GM12878 (cell line): ENCODE measurements at regions not wholly inside any gene's neighbourhood (a gene's known extent, or its start where the extent isn't known, plus 50 kb on each side); places are given as distances from the start of the nearest gene placed in this dataset.

Experiments used
- ATAC-seq: fragments of 200-7000 bp; cut with Tn5 transposase; 3 replicates; pipeline ENCODE4 v1.9.1; 2020; ENCODE audit warnings: mild to moderate bottlenecking, moderate library complexity
- BruUV-seq: library from RNA; stranded (reverse); fragments of 400-500 nt; replicated peaks from 2 replicates; lab custom pipeline; 2021; lab: Mats Ljungman, UMichigan
- CTCF ChIA-PET: fragments of 300-600 bp; sonication (Branson Sonifier 250); formaldehyde crosslinking; extraction: SDS; loops from one replicate; lab custom pipeline; 2021; ENCODE audit warnings: inconsistent platforms; lab: Yijun Ruan, JAX
- POLR2A ChIA-PET: fragments of 350-600 bp; formaldehyde crosslinking; extraction: SDS; loops from one replicate; lab custom pipeline; 2021; ENCODE audit warnings: inconsistent platforms; lab: Charles Lee
- RAD21 ChIA-PET: fragments of 300-600 bp; sonication (Branson Sonifier 250); formaldehyde crosslinking; loops from one replicate; lab custom pipeline; 2023; ENCODE audit warnings: antibody characterized with exemption; ENCODE audit not compliant: unreplicated experiment; lab: Charles Lee
- SMC1A ChIA-PET: fragments of 300-600 bp; sonication (Branson Sonifier 250); formaldehyde crosslinking; loops from one replicate; lab custom pipeline; 2023; ENCODE audit not compliant: unreplicated experiment, uncharacterized antibody; lab: Charles Lee
- DNase-seq: peaks from one replicate; pipeline ENCODE4 v3.0.0-alpha.2; 2011; ENCODE audit warnings: low read depth, low spot score
- FAIRE-seq: peaks from 3 replicates; lab custom pipeline; 2011; peaks lifted over from hg19 to GRCh38; lab: Jason Lieb, UNC
- H2AFZ ChIP-seq: 2 replicates; pipeline ENCODE4 v1.6.0; 2011; ENCODE audit warnings: low read depth, low read length, control low read depth; ENCODE audit not compliant: control insufficient read depth
- H3K27ac ChIP-seq: 2 replicates; pipeline ENCODE4 v1.5.1; 2011; ENCODE audit warnings: control low read depth; ENCODE audit not compliant: control insufficient read depth, insufficient read depth
- H3K27me3 ChIP-seq, 2 experiments: replicated peaks in 1 of 2; 2 replicates each; pipeline versions ENCODE4 v1.6.0 to v1.6.1; 2011; ENCODE audit warnings: low read length in 1 of 2; ENCODE audit not compliant: control insufficient read depth in 2 of 2, insufficient read depth in 2 of 2
- H3K36me3 ChIP-seq, 2 experiments: 2 replicates each; pipeline ENCODE4 v1.5.1; 2011; ENCODE audit warnings: low read length in 1 of 2; ENCODE audit not compliant: control insufficient read depth in 2 of 2, insufficient read depth in 2 of 2
- H3K4me1 ChIP-seq: 2 replicates; pipeline ENCODE4 v1.6.1; 2011; ENCODE audit warnings: mild to moderate bottlenecking, low read length, moderate library complexity, mixed read lengths; ENCODE audit not compliant: control insufficient read depth, insufficient read depth
- H3K4me2 ChIP-seq: 2 replicates; pipeline ENCODE4 v1.6.0; 2011; ENCODE audit warnings: control low read depth; ENCODE audit not compliant: control insufficient read depth, insufficient read depth
- H3K4me3 ChIP-seq: fragments of 200-600 bp; sonication (generic); 2 replicates; pipeline ENCODE4 v1.5.1; 2016
- H3K79me2 ChIP-seq: 2 replicates; pipeline ENCODE4 v1.6.0; 2011; ENCODE audit warnings: low read length; ENCODE audit not compliant: control insufficient read depth, insufficient read depth
- H3K9ac ChIP-seq: 2 replicates; pipeline ENCODE4 v1.8.0; 2011; ENCODE audit warnings: low read length, control low read depth, mixed read lengths; ENCODE audit not compliant: control insufficient read depth, insufficient read depth
- H3K9me3 ChIP-seq: replicated peaks from 3 replicates; pipeline ENCODE4 v1.5.1; 2011; ENCODE audit warnings: mild to moderate bottlenecking, low read length; ENCODE audit not compliant: control insufficient read depth, insufficient read depth
- H4K20me1 ChIP-seq: 2 replicates; pipeline ENCODE4 v1.6.0; 2011; ENCODE audit not compliant: control insufficient read depth, insufficient read depth
- BHLHE40 ChIP-seq, 2 experiments: fragments of 450-650 bp in 1 of 2; IDR thresholded peaks; 2 replicates each; pipeline ENCODE4 v1.6.1; 2011 to 2017; ENCODE audit warnings: low read depth in 2 of 2, borderline replicate concordance in 1 of 2, improper control_type of control experiment in 1 of 2, low read length in 1 of 2, mild to moderate bottlenecking in 1 of 2
- MLLT1 ChIP-seq: fragments of 450-650 bp; IDR thresholded peaks from 2 replicates; pipeline ENCODE4 v1.6.1; 2016; ENCODE audit warnings: mild to moderate bottlenecking
- ZNF622 ChIP-seq: fragments of 450-650 bp; IDR thresholded peaks from 2 replicates; pipeline ENCODE4 v1.6.1; 2017; ENCODE audit warnings: mild to moderate bottlenecking, inconsistent platforms
- WGBS: methylation state at CpG from one replicate; pipeline ENCODE4 v1.1.6; 2016; ENCODE audit warnings: low lambda C conversion rate; ENCODE audit not compliant: insufficient replicate concordance, insufficient coverage; ENCODE audit errors: missing lambda C conversion rate; 5-methylcytosine and 5-hydroxymethylcytosine counted together
- in situ Hi-C: fragments of 300-500 bp; cut with MboI; formaldehyde crosslinking; loops from 9 replicates; pipeline ENCODE4 v1.14.3; 2018; ENCODE audit warnings: mixed read lengths
- intact Hi-C: fragments of 100-400 bp; cut with micrococcal nuclease; formaldehyde crosslinking; loops from one replicate; pipeline ENCODE4 v1.14.2; 2022; ENCODE audit not compliant: unreplicated experiment
- TF ChIP-seq, protein P1 (sequence below): IDR thresholded peaks from 2 replicates; pipeline ENCODE4 v1.6.1; 2011; ENCODE audit warnings: borderline replicate concordance, low read depth, mild to moderate bottlenecking, moderate library complexity, low read length; ENCODE audit not compliant: insufficient read depth, poor library complexity, severe bottlenecking

DNA sequence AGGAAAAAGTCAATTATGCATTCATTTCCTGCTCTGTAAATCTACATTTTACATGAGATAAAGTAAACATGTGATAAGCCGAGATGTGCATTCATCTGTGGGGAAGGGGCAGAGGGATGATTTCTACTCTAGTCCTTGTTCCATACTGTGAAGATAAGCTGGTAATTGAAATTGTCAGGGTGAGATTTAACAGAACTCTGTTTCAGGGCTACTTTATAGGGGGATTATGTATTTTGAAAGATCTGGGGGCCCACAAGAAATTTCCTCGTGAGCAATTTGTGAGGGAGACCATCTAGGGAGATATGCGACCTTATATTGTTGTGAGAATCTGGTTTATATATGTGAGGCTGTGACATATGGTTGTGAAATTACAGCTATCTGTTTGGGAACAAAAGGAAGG lies 73.1 kb upstream of the KCNK1 start (continued):
- TF ChIP-seq MLLT1 = no peak
- TF ChIP-seq ZNF622 = no peak

DNA sequence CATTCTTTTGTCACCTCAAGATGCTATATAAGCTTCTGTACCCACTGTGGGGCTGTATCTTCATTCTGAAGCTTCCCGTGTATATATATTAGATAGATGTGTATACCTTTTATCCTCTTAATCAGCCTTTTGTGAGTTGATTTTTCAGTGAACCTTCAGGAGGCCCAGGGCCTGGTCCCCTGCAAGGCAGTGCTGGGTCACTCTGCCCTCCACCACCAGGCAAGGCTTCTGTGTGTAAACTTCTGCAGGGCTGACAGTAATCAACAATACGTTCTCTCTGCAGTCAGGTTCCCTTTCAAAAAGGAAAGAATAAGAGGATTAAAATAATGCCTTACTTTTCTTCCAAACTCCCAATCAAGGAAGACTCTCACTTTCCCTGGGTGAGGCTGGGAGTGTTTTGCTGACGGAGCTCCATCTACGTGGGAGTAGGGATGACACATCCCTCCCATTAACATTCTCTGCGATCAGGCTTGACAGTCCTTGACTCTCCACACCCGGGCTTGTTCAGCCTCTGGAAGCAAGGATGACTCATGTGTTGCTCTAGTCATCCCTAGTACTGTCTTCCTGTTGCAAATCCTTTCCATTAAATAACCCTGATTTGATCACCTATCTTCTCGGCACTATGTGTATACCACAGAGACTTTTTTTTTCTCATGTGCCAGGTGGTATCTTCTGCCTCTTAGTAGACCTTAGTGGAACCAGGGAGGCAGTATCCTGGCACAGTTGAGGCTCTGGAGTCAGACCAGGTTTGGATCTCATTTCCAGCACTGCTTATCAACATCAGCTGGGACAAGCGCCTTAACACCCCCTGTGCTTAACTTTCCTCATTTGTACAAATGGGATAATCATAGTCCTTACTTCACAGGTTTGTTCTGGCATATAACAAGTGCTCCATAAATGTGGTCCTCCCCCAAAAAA lies 70.3 kb upstream of the KCNK1 start:
- in situ Hi-C loops (no loop called here), intact Hi-C loops (no loop called here)
- ATAC-seq = no peak; the same call in 2 of the 3 replicates
- H3K4me1 ChIP-seq = no peaks in the 10 kb centered on the region
- no peak overlapping the region for H3K4me2 ChIP-seq
- no peaks in the 10 kb centered on the region for H3K36me3 ChIP-seq
- ChIA-PET CTCF (no interaction called here), RAD21 (no interaction called here), SMC1A (interaction anchor here (0.9 to 1.4 kb wide), 3 partner anchors 14 to 35 kb away, joined by 3 to 4 read pairs (median 3); no protein-coding TSS in a partner anchor), POLR2A (interaction anchor here (1.3 kb wide), 1 partner anchor 56 kb away, joined by 3 read pairs; no protein-coding TSS in a partner anchor)
- H3K27me3 ChIP-seq = no peaks in the 10 kb centered on the region
- no peak overlapping the region for H2AFZ ChIP-seq
- no peak for FAIRE-seq
- no TSS peak for BruUV-seq
- H3K9ac ChIP-seq = no peak overlapping the region
- no peaks in the 10 kb centered on the region; the same call in 1 of the 3 replicates for H3K9me3 ChIP-seq
- TF ChIP-seq BHLHE40 (IDR thresholded peaks at IDR 0.05; ENCODE audit: borderline replicate concordance in 1 of 2, low read depth in 2 of 2, low read length in 1 of 2) = no peak
- TF ChIP-seq, protein P1, sequence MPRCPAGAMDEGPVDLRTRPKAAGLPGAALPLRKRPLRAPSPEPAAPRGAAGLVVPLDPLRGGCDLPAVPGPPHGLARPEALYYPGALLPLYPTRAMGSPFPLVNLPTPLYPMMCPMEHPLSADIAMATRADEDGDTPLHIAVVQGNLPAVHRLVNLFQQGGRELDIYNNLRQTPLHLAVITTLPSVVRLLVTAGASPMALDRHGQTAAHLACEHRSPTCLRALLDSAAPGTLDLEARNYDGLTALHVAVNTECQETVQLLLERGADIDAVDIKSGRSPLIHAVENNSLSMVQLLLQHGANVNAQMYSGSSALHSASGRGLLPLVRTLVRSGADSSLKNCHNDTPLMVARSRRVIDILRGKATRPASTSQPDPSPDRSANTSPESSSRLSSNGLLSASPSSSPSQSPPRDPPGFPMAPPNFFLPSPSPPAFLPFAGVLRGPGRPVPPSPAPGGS = peak; percentile 24
- H4K20me1 ChIP-seq = no peaks in the 10 kb centered on the region
- no peak for DNase-seq
- H3K27ac ChIP-seq = no peak overlapping the region
- WGBS = 69% methylated on average over 8 of the region's 8 CpGs
- H3K4me3 ChIP-seq = no peak overlapping the region
- H3K79me2 ChIP-seq = no peaks in the 10 kb centered on the region
